ENCODE measurements at regions not wholly inside any gene's neighbourhood (a gene's known extent, or its start where the extent isn't known, plus 50 kb on each side); places are given as distances from the start of the nearest gene placed in this dataset.

GRCh38 chr1:191414981-191415640, 743.2 kb upstream of the RGS18 start:
- TF ChIP-seq ARID4B (CRISPR knock-in tag; IDR thresholded peaks at IDR 0.05): no peak
- no peak for TF ChIP-seq JUND (IDR thresholded peaks at IDR 0.05; ENCODE audit: borderline replicate concordance, low read depth, low read length)
- no peak for TF ChIP-seq JUND (tag; IDR thresholded peaks at IDR 0.05; ENCODE audit: borderline replicate concordance, low read depth, low read length)
- no peak for TF ChIP-seq ZNF274 (IDR thresholded peaks at IDR 0.05; ENCODE audit: borderline replicate concordance, low read depth, low read length)
- no peak for TF ChIP-seq SP2 (IDR thresholded peaks at IDR 0.05; ENCODE audit: extremely low read depth, low read depth, low read length, poor library complexity, severe bottlenecking)
- TF ChIP-seq POLR3G (IDR thresholded peaks at IDR 0.05; ENCODE audit: extremely low read depth, insufficient read length, insufficient replicate concordance): no peak
- TF ChIP-seq ZNF124 (CRISPR knock-in tag; IDR thresholded peaks at IDR 0.05): no peak
